ENCODE measurements at regions not wholly inside any gene's neighbourhood (a gene's known extent, or its start where the extent isn't known, plus 50 kb on each side); places are given as distances from the start of the nearest gene placed in this dataset.

- ATAC-seq (no peak), DNase-seq (no peak)
Measured at GRCh38 chr12:58470266-58471010, 449.9 kb downstream of the LRIG3 start.

GRCh38 chr12:58479401-58479800 lies 440.9 kb downstream of the LRIG3 start:
- Mint-ChIP-seq H3K27ac (no peak overlapping the region), H3K4me1 (no peaks in the 10 kb centered on the region), H3K4me3 (no peak overlapping the region), H3K36me3 (ENCODE audit: low read depth) (no peaks in the 10 kb centered on the region), H3K27me3 (peaks cover 5% of the 10 kb centered on the region)
- no peaks in the 10 kb centered on the region for H3K9me3 ChIP-seq (ENCODE audit: control insufficient read depth, low read length, poor library complexity, severe bottlenecking)
- ATAC-seq: no peak
- DNase-seq: no peak

More at GRCh38 chr12:58470266-58471010, 449.9 kb downstream of the LRIG3 start:
- no peaks in the 10 kb centered on the region for H3K9me3 ChIP-seq (ENCODE audit: control insufficient read depth, low read length, poor library complexity, severe bottlenecking)
- no peaks in the 10 kb centered on the region for H3K27me3 Mint-ChIP-seq
- H3K36me3 Mint-ChIP-seq (ENCODE audit: low read depth): no peaks in the 10 kb centered on the region
- H3K27ac Mint-ChIP-seq: no peak overlapping the region
- H3K4me3 Mint-ChIP-seq: no peak overlapping the region
- H3K4me1 Mint-ChIP-seq: no peaks in the 10 kb centered on the region

- H3K27ac Mint-ChIP-seq: no peak overlapping the region
- H3K4me3 Mint-ChIP-seq: no peak overlapping the region
- no peaks in the 10 kb centered on the region for H3K9me3 ChIP-seq (ENCODE audit: control insufficient read depth, low read length, poor library complexity, severe bottlenecking)
- ATAC-seq (no peak), DNase-seq (no peak)
- H3K36me3 Mint-ChIP-seq (ENCODE audit: low read depth): no peaks in the 10 kb centered on the region
- peaks cover 5% of the 10 kb centered on the region for H3K27me3 Mint-ChIP-seq
- no peaks in the 10 kb centered on the region for H3K4me1 Mint-ChIP-seq
Measured at GRCh38 chr12:58481811-58482210, 438.5 kb downstream of the LRIG3 start.

GRCh38 chr12:58487255-58487654 lies 433.0 kb downstream of the LRIG3 start:
- DNase-seq (no peak), ATAC-seq (no peak)
- Mint-ChIP-seq H3K4me3 (no peak overlapping the region), H3K36me3 (ENCODE audit: low read depth) (no peaks in the 10 kb centered on the region), H3K27ac (no peak overlapping the region), H3K27me3 (peaks cover 8% of the 10 kb centered on the region), H3K4me1 (no peaks in the 10 kb centered on the region)
- H3K9me3 ChIP-seq (ENCODE audit: control insufficient read depth, low read length, poor library complexity, severe bottlenecking): no peaks in the 10 kb centered on the region

- H3K4me1 Mint-ChIP-seq: no peaks in the 10 kb centered on the region
- H3K36me3 Mint-ChIP-seq (ENCODE audit: low read depth): no peaks in the 10 kb centered on the region
- H3K9me3 ChIP-seq (ENCODE audit: control insufficient read depth, low read length, poor library complexity, severe bottlenecking): no peaks in the 10 kb centered on the region
- DNase-seq (no peak), ATAC-seq (no peak)
- no peak overlapping the region for H3K4me3 Mint-ChIP-seq
- no peak overlapping the region for H3K27ac Mint-ChIP-seq
- peaks cover 8% of the 10 kb centered on the region for H3K27me3 Mint-ChIP-seq
Measured at GRCh38 chr12:58487678-58488161, 432.6 kb downstream of the LRIG3 start.

- Mint-ChIP-seq H3K4me1 (no peaks in the 10 kb centered on the region), H3K4me3 (no peak overlapping the region), H3K27me3 (peaks cover 8% of the 10 kb centered on the region), H3K36me3 (ENCODE audit: low read depth) (no peaks in the 10 kb centered on the region), H3K27ac (no peak overlapping the region)
- H3K9me3 ChIP-seq (ENCODE audit: control insufficient read depth, low read length, poor library complexity, severe bottlenecking): no peaks in the 10 kb centered on the region
- DNase-seq: no peak
- no peak for ATAC-seq
Measured at GRCh38 chr12:58489394-58489793, 430.9 kb downstream of the LRIG3 start.

GRCh38 chr12:58491306-58491705 lies 429.0 kb downstream of the LRIG3 start:
- no peak for DNase-seq
- H3K36me3 Mint-ChIP-seq (ENCODE audit: low read depth): no peaks in the 10 kb centered on the region
- no peak overlapping the region for H3K27ac Mint-ChIP-seq
- H3K4me1 Mint-ChIP-seq: no peaks in the 10 kb centered on the region
- ATAC-seq: no peak
- H3K4me3 Mint-ChIP-seq: no peak overlapping the region
- no peaks in the 10 kb centered on the region for H3K9me3 ChIP-seq (ENCODE audit: control insufficient read depth, low read length, poor library complexity, severe bottlenecking)
- H3K27me3 Mint-ChIP-seq: peaks cover 8% of the 10 kb centered on the region

GRCh38 chr12:58496411-58497190 lies 423.7 kb downstream of the LRIG3 start:
- no peaks in the 10 kb centered on the region for H3K4me1 Mint-ChIP-seq
- peaks cover 2% of the 10 kb centered on the region for H3K27me3 Mint-ChIP-seq
- no peak for DNase-seq
- H3K9me3 ChIP-seq (ENCODE audit: control insufficient read depth, low read length, poor library complexity, severe bottlenecking): no peaks in the 10 kb centered on the region
- no peak overlapping the region for H3K4me3 Mint-ChIP-seq
- no peak overlapping the region for H3K27ac Mint-ChIP-seq
- no peaks in the 10 kb centered on the region for H3K36me3 Mint-ChIP-seq (ENCODE audit: low read depth)
- no peak for ATAC-seq

- Mint-ChIP-seq H3K27ac (no peak overlapping the region), H3K36me3 (ENCODE audit: low read depth) (no peaks in the 10 kb centered on the region), H3K27me3 (peaks cover 6% of the 10 kb centered on the region), H3K4me1 (no peaks in the 10 kb centered on the region), H3K4me3 (no peak overlapping the region)
- ATAC-seq (no peak), DNase-seq (no peak)
- no peaks in the 10 kb centered on the region for H3K9me3 ChIP-seq (ENCODE audit: control insufficient read depth, low read length, poor library complexity, severe bottlenecking)
Measured at GRCh38 chr12:58500399-58500798, 419.9 kb downstream of the LRIG3 start.

GRCh38 chr12:58502226-58502625 lies 418.1 kb downstream of the LRIG3 start:
- no peak for ATAC-seq
- Mint-ChIP-seq H3K4me1 (no peaks in the 10 kb centered on the region), H3K4me3 (no peak overlapping the region), H3K27ac (no peak overlapping the region), H3K27me3 (peaks cover 6% of the 10 kb centered on the region), H3K36me3 (ENCODE audit: low read depth) (peaks cover 2% of the 10 kb centered on the region)
- no peak for DNase-seq
- no peaks in the 10 kb centered on the region for H3K9me3 ChIP-seq (ENCODE audit: control insufficient read depth, low read length, poor library complexity, severe bottlenecking)

GRCh38 chr12:58502841-58503240 lies 417.5 kb downstream of the LRIG3 start:
- H3K27ac Mint-ChIP-seq: no peak overlapping the region
- H3K9me3 ChIP-seq (ENCODE audit: control insufficient read depth, low read length, poor library complexity, severe bottlenecking): no peaks in the 10 kb centered on the region
- peaks cover 2% of the 10 kb centered on the region for H3K36me3 Mint-ChIP-seq (ENCODE audit: low read depth)
- peaks cover 6% of the 10 kb centered on the region for H3K27me3 Mint-ChIP-seq
- DNase-seq (no peak), ATAC-seq (no peak)
- no peaks in the 10 kb centered on the region for H3K4me1 Mint-ChIP-seq
- no peak overlapping the region for H3K4me3 Mint-ChIP-seq

- H3K27me3 Mint-ChIP-seq: peaks cover 6% of the 10 kb centered on the region
- ATAC-seq (no peak), DNase-seq (no peak)
- H3K36me3 Mint-ChIP-seq (ENCODE audit: low read depth): peaks cover 2% of the 10 kb centered on the region
- no peaks in the 10 kb centered on the region for H3K4me1 Mint-ChIP-seq
- no peak overlapping the region for H3K4me3 Mint-ChIP-seq
- H3K9me3 ChIP-seq (ENCODE audit: control insufficient read depth, low read length, poor library complexity, severe bottlenecking): no peaks in the 10 kb centered on the region
- H3K27ac Mint-ChIP-seq: no peak overlapping the region
Measured at GRCh38 chr12:58503731-58504130, 416.6 kb downstream of the LRIG3 start.

GRCh38 chr12:58504143-58504938 lies 416.0 kb downstream of the LRIG3 start:
- no peaks in the 10 kb centered on the region for H3K4me1 Mint-ChIP-seq
- no peak overlapping the region for H3K27ac Mint-ChIP-seq
- ATAC-seq (no peak), DNase-seq (no peak)
- peaks cover 2% of the 10 kb centered on the region for H3K36me3 Mint-ChIP-seq (ENCODE audit: low read depth)
- H3K4me3 Mint-ChIP-seq: no peak overlapping the region
- H3K27me3 Mint-ChIP-seq: peaks cover 6% of the 10 kb centered on the region
- no peaks in the 10 kb centered on the region for H3K9me3 ChIP-seq (ENCODE audit: control insufficient read depth, low read length, poor library complexity, severe bottlenecking)
